HCT116 (cell line): ENCODE measurements at regions not wholly inside any gene's neighbourhood (a gene's known extent, or its start where the extent isn't known, plus 50 kb on each side); places are given as distances from the start of the nearest gene placed in this dataset.

ENCODE experiments used
- ATAC-seq: fragments of 200-7000 bp; cut with Tn5 transposase; 2 replicates; pipeline ENCODE4 v1.9.1; 2020; ENCODE audit warnings: mild to moderate bottlenecking, moderate library complexity
- BruUV-seq: library from RNA; stranded (reverse); fragments of 400-500 nt; replicated peaks from 2 replicates; lab custom pipeline; 2021; lab: Mats Ljungman, UMichigan
- CTCF ChIA-PET: fragments of 300-600 bp; sonication (Branson Sonifier 250); formaldehyde crosslinking; loops from one replicate; lab custom pipeline; 2021; ENCODE audit warnings: antibody characterized with exemption; lab: Charles Lee
- POLR2A ChIA-PET: fragments of 300-600, 350-600 bp; sonication (Branson Sonifier 250); formaldehyde crosslinking; loops from one replicate; lab custom pipeline; 2021; ENCODE audit warnings: antibody characterized with exemption; lab: Charles Lee
- RAD21 ChIA-PET, 2 experiments: fragments of 300-600 bp; sonication (Branson Sonifier 250); formaldehyde crosslinking; loops; one replicate each; lab custom pipeline; 2023; ENCODE audit warnings: low total read pairs in 2 of 2; ENCODE audit not compliant: uncharacterized antibody in 2 of 2, unreplicated experiment in 2 of 2, low non-redundant PET in 1 of 2; lab: Charles Lee
- DNase-seq: peaks from one replicate; pipeline ENCODE4 v3.0.0-alpha.2; 2010; ENCODE audit warnings: low read depth, low spot score
- H2AFZ ChIP-seq: fragments of 200-600 bp; shearing (Covaris generic), sonication (generic); 2 replicates; pipeline ENCODE4 v1.6.1; 2017; ENCODE audit warnings: low read depth, mixed run types, mixed read lengths, antibody characterized with exemption, low read length; ENCODE audit not compliant: poor library complexity, severe bottlenecking
- H3K27ac ChIP-seq: 2 replicates; pipeline ENCODE4 v1.5.1; 2012; ENCODE audit warnings: low read depth, low read length
- H3K27me3 ChIP-seq: fragments of 200-600 bp; sonication (generic); 2 replicates; pipeline ENCODE4 v1.6.1; 2016; ENCODE audit warnings: mixed run types, low read length, mixed read lengths; ENCODE audit not compliant: insufficient read depth
- H3K36me3 ChIP-seq, 2 experiments: fragments of 200-500 bp in 1 of 2; fragments of 200-600 bp in 1 of 2; sonication (Bioruptor generic) in 1 of 2; sonication (generic) in 1 of 2; 2 replicates each; pipeline versions ENCODE4 v1.5.1 to v1.6.1; 2014 to 2016; ENCODE audit warnings: low read length in 2 of 2, inconsistent platforms in 1 of 2, mixed read lengths in 1 of 2, mixed run types in 1 of 2; ENCODE audit not compliant: insufficient read depth in 2 of 2, control insufficient read depth in 1 of 2
- H3K4me1 ChIP-seq, 2 experiments: fragments of 200-600 bp in 1 of 2; sonication (generic) in 1 of 2; 2 replicates each; pipeline versions ENCODE4 v1.5.1 to v1.6.1; 2012 to 2017; ENCODE audit warnings: low read length in 2 of 2, inconsistent platforms in 1 of 2, mild to moderate bottlenecking in 1 of 2, mixed read lengths in 1 of 2, mixed run types in 1 of 2, moderate library complexity in 1 of 2; ENCODE audit not compliant: insufficient read depth in 2 of 2, control insufficient read depth in 1 of 2
- H3K4me2 ChIP-seq: fragments of 200-600 bp; sonication (generic); 2 replicates; pipeline ENCODE4 v1.6.1; 2017; ENCODE audit warnings: mixed run types, low read length, mixed read lengths
- H3K4me3 ChIP-seq, 2 experiments: fragments of 200-600 bp in 1 of 2; sonication (generic) in 1 of 2; replicated peaks in 1 of 2; 2 replicates each; pipeline ENCODE4 v1.5.1; 2011 to 2016; ENCODE audit warnings: low read length in 2 of 2, control low read depth in 1 of 2, low read depth in 1 of 2, mild to moderate bottlenecking in 1 of 2, mixed read lengths in 1 of 2, mixed run types in 1 of 2
- H3K79me2 ChIP-seq: fragments of 200-600 bp; sonication (generic); 2 replicates; pipeline ENCODE4 v1.6.1; 2017; ENCODE audit warnings: mild to moderate bottlenecking, mixed run types, low read length, moderate library complexity, mixed read lengths; ENCODE audit not compliant: insufficient read depth
- H3K9ac ChIP-seq: fragments of 200-600 bp; sonication (generic); 2 replicates; pipeline ENCODE4 v1.6.1; 2016; ENCODE audit warnings: low read length, mixed read lengths
- H3K9me2 ChIP-seq: fragments of 200-600 bp; sonication (generic), shearing (Covaris generic); 2 replicates; pipeline ENCODE4 v1.6.1; 2017; ENCODE audit warnings: mixed run types, mild to moderate bottlenecking, moderate library complexity; ENCODE audit not compliant: insufficient read depth
- H3K9me3 ChIP-seq, 2 experiments: fragments of 200-500 bp in 1 of 2; fragments of 200-600 bp in 1 of 2; sonication (Bioruptor generic) in 1 of 2; sonication (generic) in 1 of 2; 2 replicates each; pipeline ENCODE4 v1.6.1; 2014 to 2017; ENCODE audit warnings: low read length in 2 of 2, mixed read lengths in 2 of 2, inconsistent platforms in 1 of 2, low read depth in 1 of 2, mild to moderate bottlenecking in 1 of 2, mixed run types in 1 of 2, moderate library complexity in 1 of 2; ENCODE audit not compliant: control insufficient read depth in 1 of 2, insufficient read depth in 1 of 2
- H4K20me1 ChIP-seq: fragments of 200-600 bp; sonication (generic), shearing (Covaris generic); 2 replicates; pipeline ENCODE4 v1.6.1; 2017; ENCODE audit warnings: mixed run types, mild to moderate bottlenecking, moderate library complexity; ENCODE audit not compliant: insufficient read depth
- CBX3 ChIP-seq: IDR thresholded peaks from 2 replicates; pipeline ENCODE4 v1.6.1; 2012; ENCODE audit warnings: low read depth
- FOSL1 ChIP-seq: IDR thresholded peaks from 2 replicates; pipeline ENCODE4 v1.6.1; 2012; ENCODE audit warnings: low read depth
- JUND ChIP-seq: IDR thresholded peaks from 2 replicates; pipeline ENCODE4 v1.6.1; 2012
- TCF7L2 ChIP-seq: IDR thresholded peaks from 2 replicates; pipeline ENCODE4 v1.7.0; 2011; ENCODE audit warnings: borderline replicate concordance, inconsistent platforms; ENCODE audit not compliant: insufficient read depth, insufficient read length; ENCODE audit errors: extremely low read depth
- YY1 ChIP-seq: IDR thresholded peaks from 2 replicates; pipeline ENCODE4 v1.6.1; 2011; ENCODE audit warnings: low read length, low read depth, moderate library complexity, mild to moderate bottlenecking; ENCODE audit not compliant: insufficient replicate concordance; ENCODE audit errors: extremely low read depth
- ZNF274 ChIP-seq: fragments of 200-500 bp; sonication (Bioruptor generic); IDR thresholded peaks from 2 replicates; pipeline ENCODE4 v1.6.1; 2014; ENCODE audit warnings: mild to moderate bottlenecking, low read depth, low read length, inconsistent platforms
- intact Hi-C: fragments of 100-400 bp; cut with micrococcal nuclease; formaldehyde crosslinking; loops from 2 replicates; pipeline ENCODE4 v1.10.0; 2022
- TF ChIP-seq, protein P1 (sequence below): IDR thresholded peaks from 2 replicates; pipeline ENCODE4 v1.6.1; 2012; ENCODE audit warnings: low read depth
- TF ChIP-seq, protein P2 (sequence below): IDR thresholded peaks from 2 replicates; pipeline ENCODE4 v1.6.1; 2012
- TF ChIP-seq, protein P3 (sequence below), 3 experiments: fragments of 200-600 bp in 1 of 3; sonication (generic) in 1 of 3; IDR thresholded peaks in 2 of 3; conservative IDR thresholded peaks in 1 of 3; 2 replicates each; pipeline ENCODE4 v1.5.1; 2012 to 2017; ENCODE audit warnings: low read depth in 2 of 3, low read length in 2 of 3, antibody characterized with exemption in 1 of 3, borderline replicate concordance in 1 of 3, control low read depth in 1 of 3, mild to moderate bottlenecking in 1 of 3, mixed read lengths in 1 of 3, mixed run types in 1 of 3, moderate library complexity in 1 of 3; ENCODE audit not compliant: insufficient read depth in 1 of 3

DNA sequence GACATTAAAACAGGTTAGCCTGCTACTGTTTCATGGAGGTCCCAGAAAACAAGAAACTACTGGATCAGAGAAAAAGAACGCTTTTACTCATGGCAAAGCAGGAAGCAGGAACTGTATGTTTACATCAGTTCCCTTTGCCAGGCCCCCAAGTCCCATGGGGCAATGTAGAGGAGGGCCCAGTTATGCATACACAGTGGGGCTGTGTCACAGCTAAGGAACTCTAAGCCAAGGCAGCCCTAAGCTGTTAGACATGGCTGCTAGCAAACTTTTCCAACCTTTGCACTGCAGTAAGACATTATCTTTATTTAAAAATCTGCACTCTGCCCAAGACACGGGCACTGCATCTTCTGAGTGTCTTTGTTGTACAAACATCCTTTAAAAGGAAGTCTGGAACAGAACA is 975.8 kb downstream of the C4orf33 start:
- ATAC-seq (no peak), DNase-seq (no peak)
- ChIA-PET RAD21 (no interaction called here), POLR2A (no interaction called here), CTCF (no interaction called here)
- Histone ChIP-seq H3K9me3 (no peaks in the 10 kb centered on the region), H3K36me3 (no peaks in the 10 kb centered on the region), H3K27me3 (no peaks in the 10 kb centered on the region), H2AFZ (no peak overlapping the region), H3K27ac (no peak overlapping the region), H3K9ac (no peak overlapping the region), H3K4me1 (no peaks in the 10 kb centered on the region), H3K79me2 (no peaks in the 10 kb centered on the region), H4K20me1 (no peaks in the 10 kb centered on the region), H3K4me3 (no peak overlapping the region), H3K9me2 (no peaks in the 10 kb centered on the region), H3K4me2 (no peak overlapping the region)
- TF ChIP-seq JUND (no peak), ZNF274 (no peak), YY1 (no peak), CBX3 (no peak), TCF7L2 (no peak), FOSL1 (no peak)
- TF ChIP-seq, protein P1, sequence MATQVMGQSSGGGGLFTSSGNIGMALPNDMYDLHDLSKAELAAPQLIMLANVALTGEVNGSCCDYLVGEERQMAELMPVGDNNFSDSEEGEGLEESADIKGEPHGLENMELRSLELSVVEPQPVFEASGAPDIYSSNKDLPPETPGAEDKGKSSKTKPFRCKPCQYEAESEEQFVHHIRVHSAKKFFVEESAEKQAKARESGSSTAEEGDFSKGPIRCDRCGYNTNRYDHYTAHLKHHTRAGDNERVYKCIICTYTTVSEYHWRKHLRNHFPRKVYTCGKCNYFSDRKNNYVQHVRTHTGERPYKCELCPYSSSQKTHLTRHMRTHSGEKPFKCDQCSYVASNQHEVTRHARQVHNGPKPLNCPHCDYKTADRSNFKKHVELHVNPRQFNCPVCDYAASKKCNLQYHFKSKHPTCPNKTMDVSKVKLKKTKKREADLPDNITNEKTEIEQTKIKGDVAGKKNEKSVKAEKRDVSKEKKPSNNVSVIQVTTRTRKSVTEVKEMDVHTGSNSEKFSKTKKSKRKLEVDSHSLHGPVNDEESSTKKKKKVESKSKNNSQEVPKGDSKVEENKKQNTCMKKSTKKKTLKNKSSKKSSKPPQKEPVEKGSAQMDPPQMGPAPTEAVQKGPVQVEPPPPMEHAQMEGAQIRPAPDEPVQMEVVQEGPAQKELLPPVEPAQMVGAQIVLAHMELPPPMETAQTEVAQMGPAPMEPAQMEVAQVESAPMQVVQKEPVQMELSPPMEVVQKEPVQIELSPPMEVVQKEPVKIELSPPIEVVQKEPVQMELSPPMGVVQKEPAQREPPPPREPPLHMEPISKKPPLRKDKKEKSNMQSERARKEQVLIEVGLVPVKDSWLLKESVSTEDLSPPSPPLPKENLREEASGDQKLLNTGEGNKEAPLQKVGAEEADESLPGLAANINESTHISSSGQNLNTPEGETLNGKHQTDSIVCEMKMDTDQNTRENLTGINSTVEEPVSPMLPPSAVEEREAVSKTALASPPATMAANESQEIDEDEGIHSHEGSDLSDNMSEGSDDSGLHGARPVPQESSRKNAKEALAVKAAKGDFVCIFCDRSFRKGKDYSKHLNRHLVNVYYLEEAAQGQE, result no peak
- TF ChIP-seq, protein P2, sequence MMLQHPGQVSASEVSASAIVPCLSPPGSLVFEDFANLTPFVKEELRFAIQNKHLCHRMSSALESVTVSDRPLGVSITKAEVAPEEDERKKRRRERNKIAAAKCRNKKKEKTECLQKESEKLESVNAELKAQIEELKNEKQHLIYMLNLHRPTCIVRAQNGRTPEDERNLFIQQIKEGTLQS, result no peak
- TF ChIP-seq, protein P3, sequence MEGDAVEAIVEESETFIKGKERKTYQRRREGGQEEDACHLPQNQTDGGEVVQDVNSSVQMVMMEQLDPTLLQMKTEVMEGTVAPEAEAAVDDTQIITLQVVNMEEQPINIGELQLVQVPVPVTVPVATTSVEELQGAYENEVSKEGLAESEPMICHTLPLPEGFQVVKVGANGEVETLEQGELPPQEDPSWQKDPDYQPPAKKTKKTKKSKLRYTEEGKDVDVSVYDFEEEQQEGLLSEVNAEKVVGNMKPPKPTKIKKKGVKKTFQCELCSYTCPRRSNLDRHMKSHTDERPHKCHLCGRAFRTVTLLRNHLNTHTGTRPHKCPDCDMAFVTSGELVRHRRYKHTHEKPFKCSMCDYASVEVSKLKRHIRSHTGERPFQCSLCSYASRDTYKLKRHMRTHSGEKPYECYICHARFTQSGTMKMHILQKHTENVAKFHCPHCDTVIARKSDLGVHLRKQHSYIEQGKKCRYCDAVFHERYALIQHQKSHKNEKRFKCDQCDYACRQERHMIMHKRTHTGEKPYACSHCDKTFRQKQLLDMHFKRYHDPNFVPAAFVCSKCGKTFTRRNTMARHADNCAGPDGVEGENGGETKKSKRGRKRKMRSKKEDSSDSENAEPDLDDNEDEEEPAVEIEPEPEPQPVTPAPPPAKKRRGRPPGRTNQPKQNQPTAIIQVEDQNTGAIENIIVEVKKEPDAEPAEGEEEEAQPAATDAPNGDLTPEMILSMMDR (IDR thresholded peaks at IDR 0.05 in 2 of 3, conservative IDR thresholded peaks at IDR 0.05 in 1 of 3; ENCODE audit: borderline replicate concordance in 1 of 3, insufficient read depth in 1 of 3, low read depth in 2 of 3, low read length in 2 of 3), result no peak
- no TSS peak for BruUV-seq
- intact Hi-C loops, result no loop called here
